Liver (tissue), 8 donors: ENCODE measurements at regions not wholly inside any gene's neighbourhood (a gene's known extent, or its start where the extent isn't known, plus 50 kb on each side); places are given as distances from the start of the nearest gene placed in this dataset.

Experiments
- DNase-seq: peaks from one replicate; pipeline ENCODE4 v3.0.0-alpha.2; 2017; ENCODE audit warnings: low spot score
- H3K27ac ChIP-seq, 2 donors: one replicate each; pipeline ENCODE4 v1.7.0; 2013; ENCODE audit warnings: inconsistent platforms in 2 of 2, low read length in 2 of 2, control low read depth in 1 of 2, low read depth in 1 of 2, mild to moderate bottlenecking in 1 of 2
- H3K27me3 ChIP-seq, 4 donors: one replicate each; pipeline versions ENCODE4 v1.6.1 to v1.7.0; 2013; ENCODE audit warnings: low read length in 3 of 4, inconsistent platforms in 1 of 4, mild to moderate bottlenecking in 1 of 4, moderate library complexity in 1 of 4; ENCODE audit not compliant: control insufficient read depth in 4 of 4, insufficient read depth in 4 of 4
- H3K36me3 ChIP-seq, 4 donors: one replicate each; pipeline versions ENCODE4 v1.6.1 to v1.7.0; 2013; ENCODE audit warnings: low read length in 3 of 4, mild to moderate bottlenecking in 3 of 4, low read depth in 1 of 4, moderate library complexity in 1 of 4; ENCODE audit not compliant: control insufficient read depth in 4 of 4, insufficient read depth in 3 of 4
- H3K4me1 ChIP-seq, 4 donors: one replicate each; pipeline versions ENCODE4 v1.6.1 to v1.7.0; 2013; ENCODE audit warnings: low read length in 3 of 4, mild to moderate bottlenecking in 3 of 4, moderate library complexity in 1 of 4; ENCODE audit not compliant: control insufficient read depth in 4 of 4, insufficient read depth in 4 of 4
- H3K4me3 ChIP-seq, 3 donors: one replicate each; pipeline versions ENCODE4 v1.6.1 to v1.7.0; 2013; ENCODE audit warnings: low read length in 3 of 3, control low read depth in 1 of 3, low read depth in 1 of 3, mild to moderate bottlenecking in 1 of 3
- H3K9ac ChIP-seq, 2 donors: one replicate each; pipeline ENCODE4 v1.7.0; 2013; ENCODE audit warnings: low read length in 2 of 2, mild to moderate bottlenecking in 2 of 2, moderate library complexity in 2 of 2, control low read depth in 1 of 2, low read depth in 1 of 2
- H3K9me3 ChIP-seq, 4 donors: one replicate each; pipeline versions ENCODE4 v1.6.1 to v1.7.0; 2013; ENCODE audit warnings: low read length in 3 of 4; ENCODE audit not compliant: control insufficient read depth in 4 of 4
- ATF3 ChIP-seq: IDR thresholded peaks from 2 replicates; pipeline ENCODE4 v1.6.1; 2016; ENCODE audit warnings: antibody characterized with exemption
- EGR1 ChIP-seq, 2 donors: IDR thresholded peaks; 2 replicates each; pipeline ENCODE4 v1.6.1; 2016 to 2018; ENCODE audit warnings: antibody characterized with exemption in 2 of 2, low read depth in 2 of 2
- FOXA1 ChIP-seq: IDR thresholded peaks from 2 replicates; pipeline ENCODE4 v1.6.1; 2016; ENCODE audit warnings: antibody characterized with exemption
- GABPA ChIP-seq, 2 donors: IDR thresholded peaks in 1 of 2; conservative IDR thresholded peaks in 1 of 2; 2 replicates each; pipeline ENCODE4 v1.6.1; 2016; ENCODE audit warnings: antibody characterized with exemption in 2 of 2, mild to moderate bottlenecking in 1 of 2, moderate library complexity in 1 of 2
- HNF4A ChIP-seq, 2 donors: conservative IDR thresholded peaks; 2 replicates each; pipeline ENCODE4 v1.6.1; 2016; ENCODE audit warnings: antibody characterized with exemption in 2 of 2, mild to moderate bottlenecking in 2 of 2
- JUND ChIP-seq, 2 donors: IDR thresholded peaks; 2 replicates each; pipeline ENCODE4 v1.6.1; 2016; ENCODE audit warnings: antibody characterized with exemption in 2 of 2
- NR2F2 ChIP-seq: IDR thresholded peaks from 2 replicates; pipeline ENCODE4 v1.6.1; 2016; ENCODE audit warnings: antibody characterized with exemption
- RAD21 ChIP-seq, 2 donors: IDR thresholded peaks; 2 replicates each; pipeline ENCODE4 v1.6.1; 2016; ENCODE audit warnings: antibody characterized with exemption in 2 of 2, mild to moderate bottlenecking in 2 of 2
- RXRA ChIP-seq, 2 donors: IDR thresholded peaks; 2 replicates each; pipeline ENCODE4 v1.6.1; 2017 to 2018; ENCODE audit warnings: antibody characterized with exemption in 2 of 2, mild to moderate bottlenecking in 1 of 2
- SP1 ChIP-seq: IDR thresholded peaks from 2 replicates; pipeline ENCODE4 v1.6.1; 2018; ENCODE audit warnings: antibody characterized with exemption, mild to moderate bottlenecking
- TAF1 ChIP-seq: conservative IDR thresholded peaks from 2 replicates; pipeline ENCODE4 v1.6.1; 2016; ENCODE audit warnings: antibody characterized with exemption, mild to moderate bottlenecking
- YY1 ChIP-seq: IDR thresholded peaks from 2 replicates; pipeline ENCODE4 v1.6.1; 2016; ENCODE audit warnings: antibody characterized with exemption, mild to moderate bottlenecking
- WGBS: extraction: QIAGEN DNeasy Blood & Tissue Kit; methylation state at CpG from one replicate; pipeline ENCODE4 v1.1.7; 2013; 5-methylcytosine and 5-hydroxymethylcytosine counted together
- TF ChIP-seq, protein P1 (sequence below): IDR thresholded peaks from 2 replicates; pipeline ENCODE4 v1.6.1; 2016; ENCODE audit warnings: antibody characterized with exemption
- TF ChIP-seq, protein P2 (sequence below): IDR thresholded peaks from 2 replicates; pipeline ENCODE4 v1.6.1; 2016; ENCODE audit warnings: antibody characterized with exemption
- TF ChIP-seq, protein P3 (sequence below): IDR thresholded peaks from 2 replicates; pipeline ENCODE4 v1.6.1; 2016; ENCODE audit warnings: antibody characterized with exemption, mild to moderate bottlenecking
- TF ChIP-seq, protein P4 (sequence below): fragments of 150-350 bp; IDR thresholded peaks from 2 replicates; pipeline ENCODE4 v1.5.1; 2017; ENCODE audit warnings: improper control_type of control experiment, low read depth, low read length; ENCODE audit not compliant: missing input control
- donor health status: healthy.
- donor health status: healthy.
- donor health status: healthy.
- donor health status: healthy.
- donor health status: healthy.

DNA sequence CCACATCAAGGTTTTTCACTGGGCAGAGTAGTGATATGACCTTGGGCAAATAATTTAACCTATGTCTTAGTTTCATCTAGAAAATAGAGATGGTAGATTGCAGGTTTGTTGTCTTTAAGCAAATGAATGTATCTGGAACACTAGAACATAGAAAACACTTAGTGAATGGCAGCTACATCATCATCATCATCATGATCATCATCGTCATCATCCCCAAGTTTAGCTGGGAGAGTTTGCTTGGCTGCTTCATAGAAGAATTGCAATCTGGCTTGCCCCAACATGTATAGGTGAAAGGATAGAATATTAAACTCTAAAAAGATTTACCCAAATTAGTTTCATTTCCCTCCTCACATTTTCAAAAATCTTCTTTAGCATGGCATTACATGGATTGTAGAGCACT is 91.3 kb upstream of the TMEM260 start:
- no peaks in the 10 kb centered on the region for H3K9me3 ChIP-seq
- whole genome bisulfite sequencing = 90% methylated on average over 1 of the region's 1 CpG

GRCh38 chr14:56490379-56490778 is 89.2 kb upstream of the TMEM260 start:
- WGBS = 7% methylated on average over 3 of the region's 3 CpGs
- DNase-seq = no peak

More for the DNA sequence above, 91.3 kb upstream of the TMEM260 start:
- no peak overlapping the region for H3K4me3 ChIP-seq
- H3K4me1 ChIP-seq = peaks cover 0 to 3% (median 0%) of the 10 kb centered on the region in 4 donors
- no peaks in the 10 kb centered on the region for H3K36me3 ChIP-seq
- H3K9ac ChIP-seq = no peak overlapping the region
- H3K27ac ChIP-seq = no peak overlapping the region
- no peak for TF ChIP-seq FOXA1
- H3K27me3 ChIP-seq = no peaks in the 10 kb centered on the region
- DNase-seq = no peak

More at GRCh38 chr14:56490379-56490778, 89.2 kb upstream of the TMEM260 start:
- no peak overlapping the region for H3K4me3 ChIP-seq
- H3K4me1 ChIP-seq = peaks cover 0 to 3% (median 0%) of the 10 kb centered on the region in 4 donors
- no peaks in the 10 kb centered on the region for H3K36me3 ChIP-seq
- H3K9me3 ChIP-seq = no peaks in the 10 kb centered on the region
- no peak overlapping the region for H3K27ac ChIP-seq
- H3K27me3 ChIP-seq = no peaks in the 10 kb centered on the region
- TF ChIP-seq GABPA (IDR thresholded peaks at IDR 0.05 in 1 of 2, conservative IDR thresholded peaks at IDR 0.05 in 1 of 2) (no peak), NR2F2 (no peak), JUND (IDR thresholded peaks at IDR 0.05) (no peak), ATF3 (no peak), RXRA (IDR thresholded peaks at IDR 0.05) (no peak), SP1 (no peak), RAD21 (IDR thresholded peaks at IDR 0.05) (peak; percentile 73 to 74), YY1 (no peak), TAF1 (no peak), HNF4A (conservative IDR thresholded peaks at IDR 0.05) (no peak), EGR1 (IDR thresholded peaks at IDR 0.05; ENCODE audit: low read depth in 2 of 2) (no peak)
- TF ChIP-seq, protein P1, sequence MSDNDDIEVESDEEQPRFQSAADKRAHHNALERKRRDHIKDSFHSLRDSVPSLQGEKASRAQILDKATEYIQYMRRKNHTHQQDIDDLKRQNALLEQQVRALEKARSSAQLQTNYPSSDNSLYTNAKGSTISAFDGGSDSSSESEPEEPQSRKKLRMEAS = no peak
- TF ChIP-seq, protein P2, sequence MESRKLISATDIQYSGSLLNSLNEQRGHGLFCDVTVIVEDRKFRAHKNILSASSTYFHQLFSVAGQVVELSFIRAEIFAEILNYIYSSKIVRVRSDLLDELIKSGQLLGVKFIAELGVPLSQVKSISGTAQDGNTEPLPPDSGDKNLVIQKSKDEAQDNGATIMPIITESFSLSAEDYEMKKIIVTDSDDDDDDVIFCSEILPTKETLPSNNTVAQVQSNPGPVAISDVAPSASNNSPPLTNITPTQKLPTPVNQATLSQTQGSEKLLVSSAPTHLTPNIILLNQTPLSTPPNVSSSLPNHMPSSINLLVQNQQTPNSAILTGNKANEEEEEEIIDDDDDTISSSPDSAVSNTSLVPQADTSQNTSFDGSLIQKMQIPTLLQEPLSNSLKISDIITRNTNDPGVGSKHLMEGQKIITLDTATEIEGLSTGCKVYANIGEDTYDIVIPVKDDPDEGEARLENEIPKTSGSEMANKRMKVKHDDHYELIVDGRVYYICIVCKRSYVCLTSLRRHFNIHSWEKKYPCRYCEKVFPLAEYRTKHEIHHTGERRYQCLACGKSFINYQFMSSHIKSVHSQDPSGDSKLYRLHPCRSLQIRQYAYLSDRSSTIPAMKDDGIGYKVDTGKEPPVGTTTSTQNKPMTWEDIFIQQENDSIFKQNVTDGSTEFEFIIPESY = no peak
- TF ChIP-seq, protein P3, sequence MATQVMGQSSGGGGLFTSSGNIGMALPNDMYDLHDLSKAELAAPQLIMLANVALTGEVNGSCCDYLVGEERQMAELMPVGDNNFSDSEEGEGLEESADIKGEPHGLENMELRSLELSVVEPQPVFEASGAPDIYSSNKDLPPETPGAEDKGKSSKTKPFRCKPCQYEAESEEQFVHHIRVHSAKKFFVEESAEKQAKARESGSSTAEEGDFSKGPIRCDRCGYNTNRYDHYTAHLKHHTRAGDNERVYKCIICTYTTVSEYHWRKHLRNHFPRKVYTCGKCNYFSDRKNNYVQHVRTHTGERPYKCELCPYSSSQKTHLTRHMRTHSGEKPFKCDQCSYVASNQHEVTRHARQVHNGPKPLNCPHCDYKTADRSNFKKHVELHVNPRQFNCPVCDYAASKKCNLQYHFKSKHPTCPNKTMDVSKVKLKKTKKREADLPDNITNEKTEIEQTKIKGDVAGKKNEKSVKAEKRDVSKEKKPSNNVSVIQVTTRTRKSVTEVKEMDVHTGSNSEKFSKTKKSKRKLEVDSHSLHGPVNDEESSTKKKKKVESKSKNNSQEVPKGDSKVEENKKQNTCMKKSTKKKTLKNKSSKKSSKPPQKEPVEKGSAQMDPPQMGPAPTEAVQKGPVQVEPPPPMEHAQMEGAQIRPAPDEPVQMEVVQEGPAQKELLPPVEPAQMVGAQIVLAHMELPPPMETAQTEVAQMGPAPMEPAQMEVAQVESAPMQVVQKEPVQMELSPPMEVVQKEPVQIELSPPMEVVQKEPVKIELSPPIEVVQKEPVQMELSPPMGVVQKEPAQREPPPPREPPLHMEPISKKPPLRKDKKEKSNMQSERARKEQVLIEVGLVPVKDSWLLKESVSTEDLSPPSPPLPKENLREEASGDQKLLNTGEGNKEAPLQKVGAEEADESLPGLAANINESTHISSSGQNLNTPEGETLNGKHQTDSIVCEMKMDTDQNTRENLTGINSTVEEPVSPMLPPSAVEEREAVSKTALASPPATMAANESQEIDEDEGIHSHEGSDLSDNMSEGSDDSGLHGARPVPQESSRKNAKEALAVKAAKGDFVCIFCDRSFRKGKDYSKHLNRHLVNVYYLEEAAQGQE = no peak
- TF ChIP-seq, protein P4, sequence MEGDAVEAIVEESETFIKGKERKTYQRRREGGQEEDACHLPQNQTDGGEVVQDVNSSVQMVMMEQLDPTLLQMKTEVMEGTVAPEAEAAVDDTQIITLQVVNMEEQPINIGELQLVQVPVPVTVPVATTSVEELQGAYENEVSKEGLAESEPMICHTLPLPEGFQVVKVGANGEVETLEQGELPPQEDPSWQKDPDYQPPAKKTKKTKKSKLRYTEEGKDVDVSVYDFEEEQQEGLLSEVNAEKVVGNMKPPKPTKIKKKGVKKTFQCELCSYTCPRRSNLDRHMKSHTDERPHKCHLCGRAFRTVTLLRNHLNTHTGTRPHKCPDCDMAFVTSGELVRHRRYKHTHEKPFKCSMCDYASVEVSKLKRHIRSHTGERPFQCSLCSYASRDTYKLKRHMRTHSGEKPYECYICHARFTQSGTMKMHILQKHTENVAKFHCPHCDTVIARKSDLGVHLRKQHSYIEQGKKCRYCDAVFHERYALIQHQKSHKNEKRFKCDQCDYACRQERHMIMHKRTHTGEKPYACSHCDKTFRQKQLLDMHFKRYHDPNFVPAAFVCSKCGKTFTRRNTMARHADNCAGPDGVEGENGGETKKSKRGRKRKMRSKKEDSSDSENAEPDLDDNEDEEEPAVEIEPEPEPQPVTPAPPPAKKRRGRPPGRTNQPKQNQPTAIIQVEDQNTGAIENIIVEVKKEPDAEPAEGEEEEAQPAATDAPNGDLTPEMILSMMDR = peak; percentile 41
- H3K9ac ChIP-seq = no peak overlapping the region
